ENCODE measurements at regions not wholly inside any gene's neighbourhood (a gene's known extent, or its start where the extent isn't known, plus 50 kb on each side); places are given as distances from the start of the nearest gene placed in this dataset.

- no peak for TF ChIP-seq CTCF (IDR thresholded peaks at IDR 0.05)
- no peak for TF ChIP-seq POLR2AphosphoS5 (IDR thresholded peaks at IDR 0.05)
- no peak for TF ChIP-seq EP300 (IDR thresholded peaks at IDR 0.05)
- TF ChIP-seq POLR2A (IDR thresholded peaks at IDR 0.05), result no peak
Measured at GRCh38 chr5:8840237-8840636, 705.6 kb downstream of the SEMA5A start.
